GM18502 (cell line): ENCODE measurements at regions not wholly inside any gene's neighbourhood (a gene's known extent, or its start where the extent isn't known, plus 50 kb on each side); places are given as distances from the start of the nearest gene placed in this dataset.
"Not testable (repeated sequence)": the region's sequence is repeated elsewhere in the genome, so short reads cannot be mapped to it uniquely, and the experiment has no call there.

Experiments used
- ATAC-seq: cut with Tn5 transposase; IDR thresholded peaks from one replicate; pipeline ENCODE4 v1.9.1; 2021; ENCODE audit warnings: mild to moderate bottlenecking; ENCODE audit not compliant: unreplicated experiment, poor library complexity

DNA sequence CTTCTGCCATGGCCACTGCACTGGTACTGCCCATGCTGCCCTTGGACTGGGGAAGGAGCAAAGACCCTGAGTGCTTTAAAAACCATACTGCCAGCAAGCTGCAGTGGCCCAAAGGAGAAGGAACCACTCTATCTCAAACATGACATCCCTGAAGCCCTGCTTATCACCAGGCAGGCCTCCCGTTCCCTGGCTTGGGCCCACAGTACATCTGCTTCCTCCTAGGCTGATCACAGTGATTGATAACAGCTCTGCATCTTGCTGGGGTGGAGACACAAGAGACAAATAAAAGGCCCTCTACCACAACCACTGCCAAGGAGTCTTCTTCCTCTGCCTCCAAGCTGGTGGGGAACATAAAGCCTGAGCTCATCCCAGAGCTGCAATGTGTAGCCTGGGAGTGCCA lies 567.5 kb downstream of the TRHDE start:
- no peak for ATAC-seq

- no peak for ATAC-seq
Measured at GRCh38 chr12:72863671-72864070, 591.5 kb downstream of the TRHDE start.

DNA sequence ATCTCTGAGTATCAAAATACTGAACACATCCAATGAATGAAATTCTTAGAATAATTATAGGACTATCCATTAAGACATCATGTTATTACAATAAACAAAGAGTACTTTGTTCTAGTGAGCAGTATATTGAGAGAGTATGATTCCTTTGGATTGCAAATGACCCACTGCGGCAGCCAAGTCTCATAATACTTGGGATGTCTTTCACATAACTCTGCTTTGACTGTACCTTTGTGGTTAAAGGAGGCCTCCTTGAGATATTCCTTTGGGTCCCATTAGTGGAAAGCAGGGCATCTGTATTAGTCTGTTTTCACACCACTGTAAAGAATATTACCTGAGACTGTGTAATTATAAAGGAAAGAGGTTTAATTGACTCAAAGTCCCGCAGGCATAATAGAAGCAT lies 593.8 kb downstream of the TRHDE start:
- ATAC-seq: no peak

- no peak for ATAC-seq
Measured at GRCh38 chr12:72869024-72869423, 596.9 kb downstream of the TRHDE start.

- ATAC-seq: no peak
Measured at GRCh38 chr12:72872238-72872887, 600.2 kb downstream of the TRHDE start.

DNA sequence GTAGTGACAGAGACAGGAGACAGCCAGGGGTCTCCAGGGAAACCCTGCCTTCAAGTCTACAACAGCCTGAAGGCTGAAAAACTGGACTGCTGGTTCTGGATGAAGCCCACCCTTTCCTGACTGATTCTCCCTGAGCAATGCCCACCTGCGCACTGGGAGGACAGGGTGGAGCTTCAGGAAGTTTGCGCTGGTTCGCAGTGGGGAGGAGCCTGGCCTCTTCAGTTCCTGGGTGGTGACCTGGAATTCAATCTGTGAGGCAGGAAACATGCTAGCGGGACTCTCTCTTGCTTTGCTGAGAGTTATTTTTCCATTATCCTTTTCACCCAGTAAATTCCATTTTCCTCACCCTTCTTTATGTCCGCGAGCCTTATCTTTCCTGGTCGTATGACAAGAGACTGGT lies 600.8 kb downstream of the TRHDE start:
- ATAC-seq: no peak

- no peak for ATAC-seq
Measured at GRCh38 chr12:72876092-72876491, 603.9 kb downstream of the TRHDE start.

- no peak for ATAC-seq
Measured at GRCh38 chr12:72888693-72889092, 616.5 kb downstream of the TRHDE start.

DNA sequence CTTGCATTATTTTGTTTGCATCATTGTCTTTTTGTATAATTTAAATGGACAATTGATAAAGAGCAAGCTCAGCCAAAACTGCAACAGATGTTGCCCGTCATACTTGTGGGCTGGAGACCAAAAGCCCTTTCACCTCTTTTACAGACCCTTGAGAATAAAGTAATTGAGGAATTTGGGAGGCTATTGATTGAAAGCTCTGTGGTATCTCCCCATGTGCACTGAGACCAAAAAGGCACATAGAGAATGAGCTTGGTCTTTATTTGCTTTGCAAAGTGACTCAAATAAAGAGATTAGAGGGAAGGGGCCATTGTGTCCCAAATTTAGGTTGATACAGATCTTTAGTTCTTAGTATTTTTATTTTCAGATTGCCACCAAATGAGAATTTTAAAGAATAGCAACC lies 617.6 kb downstream of the TRHDE start:
- ATAC-seq: no peak

- no peak for ATAC-seq
Measured at GRCh38 chr12:72901685-72902084, 629.5 kb downstream of the TRHDE start.

DNA sequence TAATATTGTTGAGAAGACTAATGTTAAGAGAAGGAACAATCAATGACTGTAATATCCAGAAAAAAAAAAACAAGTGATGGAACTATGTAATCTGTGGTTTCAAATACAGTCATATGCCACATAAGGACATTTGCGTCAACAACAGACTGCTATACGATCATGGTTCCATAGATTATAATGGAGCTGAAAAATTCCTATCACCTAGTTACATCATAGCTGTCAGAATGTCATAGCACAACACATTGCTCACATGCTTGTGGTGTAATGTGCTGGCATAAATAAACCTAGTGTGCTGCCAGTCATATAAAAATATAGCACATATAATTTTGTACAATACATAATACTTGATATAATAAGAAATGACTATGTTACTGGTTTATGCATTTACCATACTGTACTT lies 653.5 kb downstream of the TRHDE start:
- no peak for ATAC-seq

DNA sequence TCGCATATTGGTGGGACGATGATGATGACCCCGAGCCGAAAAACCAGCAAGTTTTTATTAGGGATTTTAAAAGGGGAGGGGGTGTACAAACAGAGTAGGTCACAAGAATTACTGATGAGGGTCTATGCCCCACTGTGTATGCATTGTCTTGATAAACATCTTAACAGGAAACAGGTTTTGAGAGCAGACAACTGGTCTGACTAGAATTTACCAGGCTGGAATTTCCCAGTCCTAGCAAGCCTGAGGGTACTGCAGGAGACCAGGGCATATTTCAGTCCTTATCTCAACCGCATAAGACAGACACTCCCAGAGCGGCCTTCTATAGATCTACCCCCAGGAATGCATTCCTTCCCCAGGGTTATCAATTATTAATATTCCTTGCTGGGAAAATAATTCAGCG lies 659.7 kb downstream of the TRHDE start:
- not testable (repeated sequence) for ATAC-seq

DNA sequence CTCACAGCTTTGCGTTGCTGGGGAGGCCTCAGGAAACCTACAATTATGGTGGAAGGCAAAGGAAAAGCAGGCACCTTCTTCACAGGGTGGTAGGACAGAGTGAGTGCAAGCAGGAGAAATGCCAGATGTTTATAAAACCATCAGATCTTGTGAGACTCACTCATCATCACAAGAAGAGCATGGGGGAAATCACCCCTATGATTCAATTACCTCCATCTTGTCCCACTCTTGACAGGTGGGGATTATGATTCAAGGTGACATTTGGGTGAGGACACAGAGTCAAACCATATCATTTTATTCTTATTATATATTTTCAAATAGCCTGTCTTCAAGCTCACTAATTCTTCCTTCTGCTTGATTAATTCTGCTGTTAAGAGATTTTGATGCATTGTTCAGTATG lies 665.3 kb downstream of the TRHDE start:
- no peak for ATAC-seq

GRCh38 chr12:72957454-72957853 lies 685.3 kb downstream of the TRHDE start:
- no peak for ATAC-seq

DNA sequence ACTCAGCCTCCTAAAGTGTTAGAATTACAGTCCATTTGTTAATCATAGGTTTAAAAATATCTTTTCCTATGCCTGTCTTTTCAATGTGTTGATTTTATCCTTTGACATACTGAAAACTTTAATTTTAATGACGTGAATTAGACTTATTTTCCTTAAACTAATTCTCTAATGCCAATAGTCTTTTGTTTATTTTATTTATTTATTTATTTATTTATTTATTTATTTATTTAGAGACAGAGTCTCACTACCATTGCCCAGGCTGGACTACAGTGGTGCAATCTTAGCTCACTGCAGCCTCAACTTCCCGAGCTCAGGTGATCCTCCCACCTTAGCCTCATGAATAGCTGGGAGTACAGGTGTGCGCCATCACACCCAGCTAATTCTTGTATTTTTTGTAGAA lies 694.5 kb downstream of the TRHDE start:
- no peak for ATAC-seq

- ATAC-seq: no peak
Measured at GRCh38 chr12:72974954-72975555, 702.9 kb downstream of the TRHDE start.

- no peak for ATAC-seq
Measured at GRCh38 chr12:72978999-72979398, 706.8 kb downstream of the TRHDE start.

GRCh38 chr12:72982356-72982755 lies 710.2 kb downstream of the TRHDE start:
- no peak for ATAC-seq

DNA sequence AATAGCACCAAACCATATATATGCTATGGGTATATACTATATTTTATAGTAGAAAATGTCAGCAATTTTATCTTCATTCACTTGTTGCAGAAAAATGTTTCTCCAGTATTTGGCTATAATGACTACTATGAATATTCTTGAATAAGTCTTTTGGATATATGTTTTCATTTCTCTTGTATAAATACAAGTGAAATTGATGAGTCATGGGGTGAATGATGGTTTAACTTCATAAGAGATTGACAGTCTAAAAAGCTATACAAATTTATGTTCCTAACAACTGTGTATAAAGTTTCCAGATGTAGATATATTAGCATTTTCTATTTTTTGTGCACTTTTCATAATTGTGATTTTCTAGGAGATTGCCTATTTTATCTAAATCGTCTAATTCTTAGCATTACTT lies 714.8 kb downstream of the TRHDE start:
- no peak for ATAC-seq

- no peak for ATAC-seq
Measured at GRCh38 chr12:72989458-72989947, 717.3 kb downstream of the TRHDE start.

DNA sequence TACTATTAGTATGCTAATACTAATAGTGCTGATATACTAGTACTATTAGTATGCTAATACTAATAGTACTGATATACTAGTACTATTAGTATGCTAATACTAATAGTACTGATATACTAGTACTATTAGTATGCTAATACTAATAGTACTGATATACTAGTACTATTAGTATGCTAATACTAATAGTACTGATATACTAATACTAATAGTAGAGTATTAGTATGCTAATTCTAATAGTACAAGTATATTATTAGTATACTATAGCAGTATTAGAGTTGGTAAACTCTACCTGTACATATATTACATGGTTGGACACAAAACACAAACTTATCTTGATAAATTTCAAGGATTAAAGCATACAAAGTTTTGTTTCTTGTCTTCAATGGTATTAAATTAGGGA lies 722.9 kb downstream of the TRHDE start:
- not testable (repeated sequence) for ATAC-seq

DNA sequence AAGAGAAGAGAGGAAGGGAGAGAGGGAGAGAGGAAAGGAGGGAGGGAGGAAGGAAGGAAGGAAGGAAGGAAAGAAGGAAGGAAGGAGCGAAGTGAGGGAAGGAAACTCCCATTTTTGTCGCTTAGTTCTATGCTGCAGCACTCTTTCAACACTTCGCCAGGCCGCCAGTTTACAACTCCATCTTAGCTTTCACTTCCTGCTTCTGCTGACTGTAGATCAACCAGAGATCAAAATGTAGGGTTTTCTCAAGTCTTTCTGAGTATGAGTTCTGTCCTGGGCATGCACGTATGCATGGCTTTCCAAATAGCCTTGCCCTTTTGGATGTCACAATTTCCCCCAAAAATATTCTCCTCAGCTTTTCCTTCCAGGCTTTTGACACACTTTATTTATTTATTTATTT lies 723.4 kb downstream of the TRHDE start:
- ATAC-seq: no peak
